ENCODE measurements at regions not wholly inside any gene's neighbourhood (a gene's known extent, or its start where the extent isn't known, plus 50 kb on each side); places are given as distances from the start of the nearest gene placed in this dataset.
A peak's percentile ranks its signal among the peaks of the same experiment; 100 is the strongest.

DNA sequence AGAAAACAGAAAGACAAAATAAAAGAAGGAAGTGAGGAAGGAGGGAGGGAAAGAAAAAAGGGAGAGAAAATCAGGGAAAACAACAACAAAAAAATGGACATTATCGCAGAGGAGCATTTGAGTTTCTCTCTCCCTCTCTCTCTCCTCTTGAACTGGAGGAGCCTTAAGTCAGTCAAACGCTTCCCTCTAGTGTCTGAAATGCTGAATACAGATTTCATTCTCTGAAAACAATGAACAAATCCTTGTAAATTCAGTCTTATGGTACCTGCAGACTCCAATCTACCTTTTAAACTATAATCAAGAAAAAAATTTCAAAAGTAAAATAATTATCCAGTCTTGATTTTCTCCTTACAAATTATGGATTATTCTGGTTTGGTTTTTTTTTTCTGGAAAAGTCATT is 89.2 kb upstream of the PFKP start:
- no peaks in the 10 kb centered on the region for H3K9me3 ChIP-seq (replicated peaks in 1 of 11)
- TF ChIP-seq Cebpa-rat (IDR thresholded peaks at IDR 0.05) = no peak
- peaks cover 0 to 10% (median 7%) of the 10 kb centered on the region in 10 experiments; a peak in 11 of 20 replicates for H3K4me1 ChIP-seq
- no peaks in the 10 kb centered on the region for H3K27me3 ChIP-seq
- H3K27ac ChIP-seq = no peak overlapping the region
- no peaks in the 10 kb centered on the region for H3K36me3 ChIP-seq
- no peaks in the 10 kb centered on the region for H4K20me1 ChIP-seq
- no peak overlapping the region for H3K4me3 ChIP-seq
- no peak overlapping the region for H3K4me2 ChIP-seq
- H3K9ac ChIP-seq = no peak overlapping the region

- H4K20me1 ChIP-seq = no peaks in the 10 kb centered on the region
- H3K36me3 ChIP-seq = no peaks in the 10 kb centered on the region
- H3K4me3 ChIP-seq = no peak overlapping the region
- no peaks in the 10 kb centered on the region for H3K27me3 ChIP-seq
- H3K4me2 ChIP-seq = no peak overlapping the region
- no peak for TF ChIP-seq Cebpa-rat (IDR thresholded peaks at IDR 0.05)
- H3K9me3 ChIP-seq (replicated peaks in 1 of 11) = no peaks in the 10 kb centered on the region
- peaks cover 0 to 8% (median 0%) of the 10 kb centered on the region in 10 experiments; a peak in 5 of 20 replicates for H3K4me1 ChIP-seq
- H3K27ac ChIP-seq = no peak overlapping the region
- H3K9ac ChIP-seq = no peak overlapping the region
These were observed 92.7 kb upstream of the PFKP start for GRCh38 chr10:2974503-2975207.

GRCh38 chr10:2974083-2974482 is 93.3 kb upstream of the PFKP start:
- H3K27ac ChIP-seq = no peak overlapping the region
- TF ChIP-seq Cebpa-rat (IDR thresholded peaks at IDR 0.05) = no peak
- H4K20me1 ChIP-seq = no peaks in the 10 kb centered on the region
- no peak overlapping the region for H3K4me3 ChIP-seq
- H3K36me3 ChIP-seq = no peaks in the 10 kb centered on the region
- H3K4me1 ChIP-seq = peaks cover 0 to 6% (median 0%) of the 10 kb centered on the region in 10 experiments; a peak in 5 of 20 replicates
- no peak overlapping the region for H3K4me2 ChIP-seq
- H3K9me3 ChIP-seq (replicated peaks in 1 of 11) = no peaks in the 10 kb centered on the region
- H3K27me3 ChIP-seq = no peaks in the 10 kb centered on the region
- H3K9ac ChIP-seq = no peak overlapping the region

DNA sequence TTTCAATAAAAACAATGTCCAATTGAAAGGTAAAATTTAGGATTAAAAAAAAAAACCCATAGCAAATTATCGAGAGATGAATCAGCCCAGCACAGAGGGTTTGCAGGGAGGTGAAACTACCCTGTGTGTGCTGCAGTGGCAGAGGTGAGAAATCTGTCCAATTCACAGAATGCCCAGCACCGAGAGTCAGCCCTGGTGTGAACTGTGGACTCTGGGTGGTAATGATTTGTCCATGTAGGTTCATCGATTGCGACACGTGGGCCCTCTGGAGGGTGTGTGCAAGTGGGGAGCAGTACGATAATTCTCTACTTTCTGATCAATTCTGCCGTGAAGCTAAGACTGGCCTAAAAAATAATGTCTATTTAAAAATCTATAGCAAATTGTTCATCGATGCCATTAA is 94.5 kb upstream of the PFKP start:
- H3K9ac ChIP-seq = no peak overlapping the region
- H3K4me3 ChIP-seq = no peak overlapping the region
- TF ChIP-seq Cebpa-rat (IDR thresholded peaks at IDR 0.05) = peak in 1 of 11 experiments; percentile 63; a peak in 2 of 22 replicates
- H3K27ac ChIP-seq = no peak overlapping the region
- H3K4me2 ChIP-seq = no peak overlapping the region
- H4K20me1 ChIP-seq = no peaks in the 10 kb centered on the region
- no peaks in the 10 kb centered on the region; a peak in 1 of 20 replicates for H3K4me1 ChIP-seq
- H3K9me3 ChIP-seq (replicated peaks in 1 of 11) = no peaks in the 10 kb centered on the region
- no peaks in the 10 kb centered on the region for H3K27me3 ChIP-seq
- no peaks in the 10 kb centered on the region for H3K36me3 ChIP-seq

DNA sequence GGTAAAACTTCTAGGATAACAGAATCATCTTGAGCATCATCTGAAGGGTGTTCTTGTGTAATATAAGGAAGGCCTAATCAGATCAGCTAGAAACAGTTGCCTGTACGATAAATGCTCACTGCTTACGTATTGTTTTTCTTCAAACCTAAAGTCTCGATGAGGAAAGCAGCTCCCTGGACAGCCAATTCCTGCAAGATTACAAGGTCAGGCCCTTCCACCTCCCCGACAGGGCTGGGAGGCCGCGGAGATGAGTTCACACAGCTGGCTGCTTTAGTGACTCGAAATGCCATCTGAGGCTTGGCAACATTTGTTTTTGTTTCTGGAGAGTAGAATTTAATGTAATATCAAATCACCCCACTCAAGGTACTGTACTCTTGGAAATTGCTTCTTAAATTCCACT is 95.1 kb upstream of the PFKP start:
- Histone ChIP-seq H3K9me3 (replicated peaks in 1 of 11) (no peaks in the 10 kb centered on the region), H3K4me2 (no peak overlapping the region), H3K4me1 (no peaks in the 10 kb centered on the region; a peak in 1 of 20 replicates), H3K36me3 (no peaks in the 10 kb centered on the region), H3K4me3 (no peak overlapping the region), H3K27me3 (no peaks in the 10 kb centered on the region), H3K27ac (no peak overlapping the region), H3K9ac (no peak overlapping the region), H4K20me1 (no peaks in the 10 kb centered on the region)
- no peak for TF ChIP-seq Cebpa-rat (IDR thresholded peaks at IDR 0.05)

GRCh38 chr10:2970190-2970823 is 97.0 kb upstream of the PFKP start:
- Histone ChIP-seq H3K4me2 (no peak overlapping the region), H4K20me1 (no peaks in the 10 kb centered on the region), H3K4me3 (no peak overlapping the region), H3K27me3 (no peaks in the 10 kb centered on the region), H3K36me3 (no peaks in the 10 kb centered on the region), H3K4me1 (no peaks in the 10 kb centered on the region; a peak in 1 of 20 replicates), H3K9ac (no peak overlapping the region), H3K27ac (no peak overlapping the region), H3K9me3 (replicated peaks in 1 of 11) (no peaks in the 10 kb centered on the region)
- TF ChIP-seq Cebpa-rat (IDR thresholded peaks at IDR 0.05) = no peak

- Histone ChIP-seq H3K4me2 (no peak overlapping the region), H3K4me1 (no peaks in the 10 kb centered on the region; a peak in 1 of 20 replicates), H3K4me3 (no peak overlapping the region), H3K9ac (no peak overlapping the region), H3K36me3 (no peaks in the 10 kb centered on the region), H3K9me3 (replicated peaks in 1 of 11) (no peaks in the 10 kb centered on the region), H4K20me1 (no peaks in the 10 kb centered on the region), H3K27me3 (no peaks in the 10 kb centered on the region), H3K27ac (no peak overlapping the region)
- TF ChIP-seq Cebpa-rat (IDR thresholded peaks at IDR 0.05) = no peak
These were observed 98.8 kb upstream of the PFKP start for GRCh38 chr10:2968401-2969058.

GRCh38 chr10:2966134-2966533 is 101.2 kb upstream of the PFKP start:
- TF ChIP-seq Cebpa-rat (IDR thresholded peaks at IDR 0.05) = no peak
- no peaks in the 10 kb centered on the region; a peak in 1 of 20 replicates for H3K4me1 ChIP-seq

GRCh38 chr10:2964632-2965296 is 102.6 kb upstream of the PFKP start:
- no peaks in the 10 kb centered on the region for H3K36me3 ChIP-seq
- TF ChIP-seq Cebpa-rat (IDR thresholded peaks at IDR 0.05) = no peak
- no peaks in the 10 kb centered on the region for H4K20me1 ChIP-seq
- H3K4me3 ChIP-seq = no peak overlapping the region
- H3K9ac ChIP-seq = no peak overlapping the region
- H3K27me3 ChIP-seq = no peaks in the 10 kb centered on the region
- no peaks in the 10 kb centered on the region; a peak in 1 of 22 replicates for H3K9me3 ChIP-seq (replicated peaks in 1 of 11)
- H3K27ac ChIP-seq = no peak overlapping the region
- H3K4me2 ChIP-seq = no peak overlapping the region
- no peaks in the 10 kb centered on the region for H3K4me1 ChIP-seq

More at GRCh38 chr10:2966134-2966533, 101.2 kb upstream of the PFKP start:
- Histone ChIP-seq H3K9me3 (replicated peaks in 1 of 11) (no peaks in the 10 kb centered on the region; a peak in 1 of 22 replicates), H4K20me1 (no peaks in the 10 kb centered on the region), H3K4me2 (no peak overlapping the region), H3K4me3 (no peak overlapping the region), H3K9ac (no peak overlapping the region), H3K27me3 (no peaks in the 10 kb centered on the region), H3K27ac (no peak overlapping the region), H3K36me3 (no peaks in the 10 kb centered on the region)

All from BLaER1 treated with 17β-estradiol and CSF1 and Interleukin-3, amounts not matched to agents 10 nM and 100 nM (cell line).